IPS-20b (cell line): ENCODE measurements at regions not wholly inside any gene's neighbourhood (a gene's known extent, or its start where the extent isn't known, plus 50 kb on each side); places are given as distances from the start of the nearest gene placed in this dataset.
"Not testable (repeated sequence)": the region's sequence is repeated elsewhere in the genome, so short reads cannot be mapped to it uniquely, and the experiment has no call there.

Source experiments
- H3K27ac ChIP-seq: one replicate; pipeline ENCODE4 v1.5.1; 2013; ENCODE audit warnings: low read length
- H3K27me3 ChIP-seq: 2 replicates; pipeline ENCODE4 v1.6.1; 2013; ENCODE audit warnings: mild to moderate bottlenecking, low read length, inconsistent platforms; ENCODE audit not compliant: insufficient read depth
- H3K36me3 ChIP-seq: 2 replicates; pipeline ENCODE4 v1.6.1; 2013; ENCODE audit warnings: low read depth, mild to moderate bottlenecking, inconsistent platforms, low read length, moderate library complexity; ENCODE audit not compliant: insufficient read depth
- H3K4me1 ChIP-seq: 2 replicates; pipeline ENCODE4 v1.6.1; 2013; ENCODE audit warnings: mild to moderate bottlenecking, control low read depth, inconsistent platforms, low read length, moderate library complexity; ENCODE audit not compliant: insufficient read depth
- H3K4me3 ChIP-seq: 2 replicates; pipeline ENCODE4 v1.5.1; 2013; ENCODE audit warnings: mild to moderate bottlenecking, low read length, inconsistent platforms
- H3K9ac ChIP-seq: 2 replicates; pipeline ENCODE4 v1.6.1; 2013; ENCODE audit warnings: low read depth, mild to moderate bottlenecking, inconsistent platforms, low read length, moderate library complexity
- H3K9me3 ChIP-seq: 2 replicates; pipeline ENCODE4 v1.6.1; 2013; ENCODE audit warnings: mild to moderate bottlenecking, low read depth, low read length, inconsistent platforms; ENCODE audit not compliant: insufficient read depth

DNA sequence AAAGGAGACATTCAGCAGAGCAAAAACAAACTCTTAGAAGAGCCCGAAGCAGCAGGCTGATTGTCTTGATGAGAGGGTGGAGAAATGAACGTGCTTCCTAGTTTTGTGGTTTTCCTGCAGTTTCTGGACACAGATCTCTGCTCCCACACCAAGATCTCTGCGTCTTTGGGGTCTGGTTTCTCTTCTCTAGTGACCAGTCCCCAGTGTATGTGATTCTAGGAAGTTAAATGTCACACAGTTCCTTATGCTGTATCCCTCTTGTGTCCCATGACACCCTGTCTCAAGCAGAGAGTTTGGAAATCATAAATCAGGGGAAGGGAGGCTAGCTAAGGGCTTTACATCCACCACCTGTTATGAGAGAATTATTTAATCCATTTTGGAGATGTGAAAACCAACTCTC lies 55.4 kb upstream of the KLF14 start:
- H3K9me3 ChIP-seq: no peaks in the 10 kb centered on the region
- no peaks in the 10 kb centered on the region for H3K27me3 ChIP-seq
- H3K27ac ChIP-seq: no peak overlapping the region
- H3K4me1 ChIP-seq: no peaks in the 10 kb centered on the region
- no peaks in the 10 kb centered on the region for H3K36me3 ChIP-seq
- no peak overlapping the region for H3K9ac ChIP-seq
- H3K4me3 ChIP-seq: no peak overlapping the region

- no peaks in the 10 kb centered on the region for H3K27me3 ChIP-seq
- no peak overlapping the region for H3K9ac ChIP-seq
- no peak overlapping the region for H3K27ac ChIP-seq
- peaks cover 4% of the 10 kb centered on the region for H3K4me1 ChIP-seq
- H3K9me3 ChIP-seq: no peaks in the 10 kb centered on the region
- H3K36me3 ChIP-seq: no peaks in the 10 kb centered on the region
- no peak overlapping the region for H3K4me3 ChIP-seq
These were observed 57.7 kb upstream of the KLF14 start for GRCh38 chr7:130791746-130792145.

DNA sequence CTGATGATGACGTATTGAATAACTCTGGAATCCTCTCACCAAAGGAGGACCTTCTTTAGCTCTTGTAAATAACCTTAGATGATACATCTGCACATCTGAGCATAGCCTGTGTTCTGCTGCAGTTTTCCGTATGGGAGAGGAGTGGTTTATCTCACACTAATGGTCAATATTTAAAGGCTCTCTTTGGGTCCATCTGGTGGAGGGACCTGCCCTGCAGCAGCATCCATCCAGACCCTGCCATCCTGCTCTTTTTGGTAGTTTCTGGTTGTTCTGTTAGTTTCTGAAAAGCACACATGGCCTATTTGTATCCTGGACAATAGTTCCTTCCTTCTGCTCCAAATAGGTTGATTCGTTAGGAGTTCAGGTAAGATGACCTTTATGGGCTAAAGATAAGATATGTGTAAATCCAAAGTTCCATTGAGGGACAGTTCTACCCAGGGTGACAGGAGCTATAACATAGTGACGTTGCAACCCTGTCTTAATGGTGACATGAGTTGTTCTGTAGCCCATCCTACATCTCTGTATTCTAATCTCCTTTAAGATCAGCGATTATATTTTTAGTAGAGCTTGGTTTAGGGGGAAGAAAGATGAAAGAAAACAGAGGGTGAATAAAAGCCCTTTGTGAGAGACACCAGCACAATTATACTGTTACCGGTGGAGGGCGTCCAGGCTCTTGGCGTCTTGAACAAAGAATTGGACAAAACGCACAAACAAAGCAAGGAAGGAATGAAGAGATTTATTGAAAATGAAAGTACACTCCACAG lies 60.0 kb upstream of the KLF14 start:
- Histone ChIP-seq H3K9me3 (no peaks in the 10 kb centered on the region), H3K4me1 (peaks cover 4% of the 10 kb centered on the region), H3K36me3 (no peaks in the 10 kb centered on the region), H3K9ac (no peak overlapping the region), H3K27me3 (no peaks in the 10 kb centered on the region), H3K4me3 (no peak overlapping the region), H3K27ac (no peak overlapping the region)

DNA sequence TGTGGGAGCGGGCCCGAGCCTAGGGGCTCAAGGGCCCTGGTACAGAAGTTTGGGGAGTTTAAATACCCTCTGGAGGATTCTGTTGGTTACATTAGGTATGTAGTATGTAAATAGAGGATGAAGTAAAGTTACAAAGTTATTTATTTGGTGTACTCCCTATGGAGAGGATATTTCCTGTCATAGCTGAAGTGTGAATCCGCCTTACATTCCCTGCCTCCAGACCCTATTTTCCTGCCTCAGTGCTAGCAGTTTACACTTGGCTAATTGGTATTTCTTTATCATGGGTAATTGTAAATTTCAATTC lies 60.6 kb upstream of the KLF14 start:
- no peaks in the 10 kb centered on the region for H3K36me3 ChIP-seq
- H3K9ac ChIP-seq: no peak overlapping the region
- peaks cover 4% of the 10 kb centered on the region for H3K4me1 ChIP-seq
- no peaks in the 10 kb centered on the region for H3K27me3 ChIP-seq
- no peaks in the 10 kb centered on the region for H3K9me3 ChIP-seq
- no peak overlapping the region for H3K27ac ChIP-seq
- H3K4me3 ChIP-seq: no peak overlapping the region

GRCh38 chr7:130796425-130796824 lies 62.4 kb upstream of the KLF14 start:
- not testable (repeated sequence) for H3K9me3 ChIP-seq, H3K27ac ChIP-seq, H3K36me3 ChIP-seq, H3K4me3 ChIP-seq, H3K9ac ChIP-seq, H3K27me3 ChIP-seq, H3K4me1 ChIP-seq

- H3K27ac ChIP-seq: no peak overlapping the region
- no peak overlapping the region for H3K9ac ChIP-seq
- H3K4me3 ChIP-seq: no peak overlapping the region
- H3K36me3 ChIP-seq: no peaks in the 10 kb centered on the region
- no peaks in the 10 kb centered on the region for H3K4me1 ChIP-seq
- H3K27me3 ChIP-seq: no peaks in the 10 kb centered on the region
- no peaks in the 10 kb centered on the region for H3K9me3 ChIP-seq
These were observed 69.1 kb upstream of the KLF14 start for GRCh38 chr7:130803127-130803526.

DNA sequence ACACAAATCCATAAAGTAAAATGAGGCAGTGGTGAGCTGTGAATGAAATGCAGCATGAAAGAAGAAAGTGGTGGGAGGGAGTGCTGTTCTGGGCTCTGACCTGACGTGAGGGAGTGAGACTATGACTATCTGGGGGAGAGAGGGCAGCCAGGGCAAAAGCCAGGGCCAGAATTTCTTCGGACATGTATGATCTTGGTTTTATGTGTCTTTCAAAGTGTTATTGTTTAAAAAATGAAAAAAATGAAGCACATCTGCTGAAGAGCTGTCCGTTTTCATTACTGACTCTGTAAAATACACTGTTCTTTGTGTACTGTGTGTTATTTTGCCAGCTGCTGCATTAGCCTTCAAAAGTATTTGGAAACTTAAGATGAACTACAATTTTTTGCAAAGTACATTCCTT lies 70.2 kb upstream of the KLF14 start:
- Histone ChIP-seq H3K9ac (no peak overlapping the region), H3K27ac (no peak overlapping the region), H3K36me3 (no peaks in the 10 kb centered on the region)

DNA sequence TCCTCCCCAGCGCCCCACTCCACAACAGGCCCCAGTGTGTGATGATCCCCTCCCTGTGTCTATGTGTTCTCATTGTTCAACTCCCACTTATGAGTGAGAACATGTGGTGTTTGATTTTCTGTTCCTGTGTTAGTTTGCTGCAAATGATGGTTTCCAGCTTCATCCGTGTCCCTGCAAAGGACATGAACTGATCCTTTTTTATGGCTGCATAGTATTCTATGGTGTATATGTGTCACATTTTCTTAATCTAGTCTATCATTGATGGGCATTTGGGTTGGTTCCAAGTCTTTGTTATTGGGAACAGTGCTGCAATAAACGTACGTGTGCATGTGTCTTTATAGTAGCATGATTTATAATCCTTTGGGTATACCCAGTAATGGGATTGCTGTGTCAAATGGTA lies 78.8 kb upstream of the KLF14 start:
- H3K9me3 ChIP-seq, H3K4me3 ChIP-seq, H3K9ac ChIP-seq, H3K36me3 ChIP-seq, H3K27ac ChIP-seq, H3K4me1 ChIP-seq, H3K27me3 ChIP-seq: not testable (repeated sequence)

More for the DNA sequence above, 70.2 kb upstream of the KLF14 start:
- no peak overlapping the region for H3K4me3 ChIP-seq
- H3K27me3 ChIP-seq: no peaks in the 10 kb centered on the region
- no peaks in the 10 kb centered on the region for H3K4me1 ChIP-seq
- H3K9me3 ChIP-seq: no peaks in the 10 kb centered on the region

GRCh38 chr7:130814778-130815335 lies 80.8 kb upstream of the KLF14 start:
- H3K27ac ChIP-seq: no peak overlapping the region
- no peak overlapping the region for H3K9ac ChIP-seq
- no peaks in the 10 kb centered on the region for H3K9me3 ChIP-seq
- no peaks in the 10 kb centered on the region for H3K4me1 ChIP-seq
- no peak overlapping the region for H3K4me3 ChIP-seq
- no peaks in the 10 kb centered on the region for H3K27me3 ChIP-seq
- no peaks in the 10 kb centered on the region for H3K36me3 ChIP-seq

DNA sequence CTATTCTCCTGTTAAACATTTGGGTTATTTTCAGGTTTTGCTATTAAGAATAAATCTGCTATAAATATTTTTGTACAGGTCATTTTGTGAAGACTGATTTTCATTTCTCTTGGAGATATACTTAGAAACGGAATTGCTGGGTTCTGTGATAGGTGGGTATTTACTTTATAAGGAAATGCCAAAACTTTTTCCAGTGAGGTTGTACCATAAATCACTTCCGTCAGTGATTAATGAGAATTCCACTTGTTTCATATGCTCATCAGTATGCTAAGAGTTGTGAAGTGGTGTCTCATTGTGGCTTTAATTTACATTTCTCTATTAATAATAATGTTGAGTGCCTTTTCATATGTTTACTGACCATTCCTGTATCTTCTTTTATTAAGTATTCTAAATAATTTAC lies 84.0 kb upstream of the KLF14 start:
- Histone ChIP-seq H3K4me1 (no peaks in the 10 kb centered on the region), H3K9me3 (no peaks in the 10 kb centered on the region)

GRCh38 chr7:130821864-130822263 lies 87.9 kb upstream of the KLF14 start:
- no peaks in the 10 kb centered on the region for H3K36me3 ChIP-seq
- no peak overlapping the region for H3K4me3 ChIP-seq
- H3K27ac ChIP-seq: no peak overlapping the region
- no peak overlapping the region for H3K9ac ChIP-seq
- H3K27me3 ChIP-seq: no peaks in the 10 kb centered on the region
- peaks cover 7% of the 10 kb centered on the region; the same call in 1 of the 2 replicates for H3K9me3 ChIP-seq
- no peaks in the 10 kb centered on the region for H3K4me1 ChIP-seq

More for the DNA sequence above, 84.0 kb upstream of the KLF14 start:
- Histone ChIP-seq H3K4me3 (no peak overlapping the region), H3K36me3 (no peaks in the 10 kb centered on the region), H3K27me3 (no peaks in the 10 kb centered on the region), H3K9ac (no peak overlapping the region), H3K27ac (no peak overlapping the region)

DNA sequence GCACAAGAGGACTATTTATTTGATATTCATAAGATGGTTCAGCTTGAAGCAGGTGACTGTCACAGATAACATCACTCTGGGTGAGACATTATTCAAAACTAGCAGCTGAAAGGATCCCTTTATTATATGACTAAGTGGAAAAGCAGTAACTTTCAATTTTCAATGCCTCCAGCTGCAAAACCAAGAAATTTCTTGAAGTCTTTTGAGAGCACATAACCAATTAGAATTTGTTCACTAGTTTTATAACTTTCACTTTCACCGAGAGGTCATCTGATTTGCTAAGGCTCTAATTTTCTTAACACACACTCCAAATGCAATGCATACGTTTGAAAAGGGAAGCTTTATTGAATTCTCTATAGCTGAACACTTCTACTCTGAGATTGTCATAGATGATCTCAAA lies 88.6 kb upstream of the KLF14 start:
- no peaks in the 10 kb centered on the region for H3K27me3 ChIP-seq
- no peak overlapping the region for H3K27ac ChIP-seq
- H3K9me3 ChIP-seq: peaks cover 8% of the 10 kb centered on the region; the same call in 1 of the 2 replicates
- no peaks in the 10 kb centered on the region for H3K4me1 ChIP-seq
- H3K9ac ChIP-seq: no peak overlapping the region
- H3K36me3 ChIP-seq: no peaks in the 10 kb centered on the region
- no peak overlapping the region for H3K4me3 ChIP-seq
